Fibroblast of skin of left quadriceps (primary cell): ENCODE measurements at regions not wholly inside any gene's neighbourhood (a gene's known extent, or its start where the extent isn't known, plus 50 kb on each side); places are given as distances from the start of the nearest gene placed in this dataset.
A peak's percentile ranks its signal among the peaks of the same experiment; 100 is the strongest.
"Not testable (repeated sequence)": the region's sequence is repeated elsewhere in the genome, so short reads cannot be mapped to it uniquely, and the experiment has no call there.

Experiments used
- DNase-seq, 2 experiments: peaks; one replicate each; pipeline ENCODE4 v3.0.0-alpha.2; 2013; ENCODE audit warnings: low read depth in 2 of 2

- DNase-seq, result no peak
Measured at GRCh38 chr21:14826630-14827029, 238.2 kb downstream of the NRIP1 start.

GRCh38 chr21:14825514-14825974, 239.3 kb downstream of the NRIP1 start:
- no peak for DNase-seq

GRCh38 chr21:14824126-14824525, 240.7 kb downstream of the NRIP1 start:
- no peak for DNase-seq

- DNase-seq, result no peak
Measured at GRCh38 chr21:14817311-14817710, 247.5 kb downstream of the NRIP1 start.

- peak; percentile 20 to 27 for DNase-seq
Measured at GRCh38 chr21:14814991-14815390, 249.8 kb downstream of the NRIP1 start.

- DNase-seq, result no peak
Measured at GRCh38 chr21:14814282-14814681, 250.5 kb downstream of the NRIP1 start.

- DNase-seq, result not testable (repeated sequence)
Measured at GRCh38 chr21:14804170-14804569, 258.1 kb upstream of the SAMSN1 start.

- no peak for DNase-seq
Measured at GRCh38 chr21:14797543-14797942, 251.4 kb upstream of the SAMSN1 start.

GRCh38 chr21:14787312-14787711, 241.2 kb upstream of the SAMSN1 start:
- DNase-seq, result no peak

- no peak for DNase-seq
Measured at GRCh38 chr21:14785679-14786078, 239.6 kb upstream of the SAMSN1 start.

GRCh38 chr21:14773777-14774345, 227.7 kb upstream of the SAMSN1 start:
- DNase-seq, result no peak

- DNase-seq, result no peak
Measured at GRCh38 chr21:14771593-14771992, 225.5 kb upstream of the SAMSN1 start.

GRCh38 chr21:14768042-14768441, 221.9 kb upstream of the SAMSN1 start:
- no peak for DNase-seq

GRCh38 chr21:14767192-14767852, 221.2 kb upstream of the SAMSN1 start:
- DNase-seq, result no peak

GRCh38 chr21:14766241-14766640, 220.1 kb upstream of the SAMSN1 start:
- DNase-seq, result no peak

- no peak for DNase-seq
Measured at GRCh38 chr21:14763695-14764064, 217.6 kb upstream of the SAMSN1 start.

- DNase-seq, result no peak
Measured at GRCh38 chr21:14762734-14763694, 216.9 kb upstream of the SAMSN1 start.

- no peak for DNase-seq
Measured at GRCh38 chr21:14762327-14762726, 216.2 kb upstream of the SAMSN1 start.

GRCh38 chr21:14759285-14759684, 213.2 kb upstream of the SAMSN1 start:
- DNase-seq, result no peak

GRCh38 chr21:14758849-14759248, 212.7 kb upstream of the SAMSN1 start:
- DNase-seq, result no peak

- DNase-seq, result no peak
Measured at GRCh38 chr21:14757533-14758327, 211.6 kb upstream of the SAMSN1 start.

- DNase-seq, result no peak
Measured at GRCh38 chr21:14755086-14755485, 209.0 kb upstream of the SAMSN1 start.
